ENCODE measurements at regions not wholly inside any gene's neighbourhood (a gene's known extent, or its start where the extent isn't known, plus 50 kb on each side); places are given as distances from the start of the nearest gene placed in this dataset.

GRCh38 chr16:59391617-59392364 is 657.7 kb upstream of the GOT2 start:
- Histone ChIP-seq H3K4me3 (no peak overlapping the region), H3K27me3 (no peaks in the 10 kb centered on the region), H3K27ac (no peak overlapping the region), H3K4me1 (no peaks in the 10 kb centered on the region), H3K9me3 (no peaks in the 10 kb centered on the region), H3K36me3 (no peaks in the 10 kb centered on the region)
- no peak for DNase-seq (ENCODE audit: low spot score in 2 of 2)
- TF ChIP-seq POLR2AphosphoS5 (IDR thresholded peaks at IDR 0.05) (no peak), CTCF (IDR thresholded peaks at IDR 0.05) (no peak)
- 54% methylated on average over 4 of the region's 4 CpGs for WGBS

DNA sequence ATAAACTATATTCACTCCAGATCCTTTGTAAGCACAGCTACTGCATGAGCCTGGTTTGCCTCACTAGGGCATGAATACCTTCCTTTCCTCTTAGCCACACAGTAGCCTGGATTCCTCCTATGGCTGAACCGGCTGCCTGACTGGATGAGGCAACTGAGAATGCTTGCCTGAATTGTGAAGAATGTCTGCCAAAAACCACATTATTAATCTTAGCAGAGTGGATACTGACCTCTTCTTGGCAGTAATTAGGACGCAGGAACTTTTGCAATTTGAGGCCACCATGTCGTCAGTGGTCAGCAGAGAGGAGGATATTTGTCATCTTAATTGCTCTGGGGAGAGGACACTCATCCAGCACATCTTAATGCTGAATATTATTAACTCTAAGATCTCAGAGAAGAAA is 651.8 kb upstream of the GOT2 start:
- Histone ChIP-seq H3K36me3 (no peaks in the 10 kb centered on the region), H3K9me3 (no peaks in the 10 kb centered on the region), H3K27me3 (no peaks in the 10 kb centered on the region), H3K4me3 (no peak overlapping the region), H3K27ac (no peak overlapping the region), H3K4me1 (no peaks in the 10 kb centered on the region)
- no peak for DNase-seq (ENCODE audit: low spot score in 2 of 2)
- TF ChIP-seq POLR2A (IDR thresholded peaks at IDR 0.05) (no peak), POLR2AphosphoS5 (IDR thresholded peaks at IDR 0.05) (no peak), EP300 (IDR thresholded peaks at IDR 0.05) (no peak), CTCF (IDR thresholded peaks at IDR 0.05) (no peak)
- 35% methylated on average over 3 of the region's 3 CpGs for WGBS

GRCh38 chr16:59385491-59385890 is 651.4 kb upstream of the GOT2 start:
- no peak for DNase-seq (ENCODE audit: low spot score in 2 of 2)
- WGBS, result 78% methylated on average over 3 of the region's 3 CpGs
- H3K4me1 ChIP-seq, result no peaks in the 10 kb centered on the region
- no peaks in the 10 kb centered on the region for H3K9me3 ChIP-seq
- no peaks in the 10 kb centered on the region for H3K27me3 ChIP-seq
- TF ChIP-seq POLR2A (IDR thresholded peaks at IDR 0.05), result no peak
- no peak for TF ChIP-seq POLR2AphosphoS5 (IDR thresholded peaks at IDR 0.05)
- TF ChIP-seq EP300 (IDR thresholded peaks at IDR 0.05), result no peak
- TF ChIP-seq CTCF (IDR thresholded peaks at IDR 0.05), result no peak
- no peaks in the 10 kb centered on the region for H3K36me3 ChIP-seq
- H3K4me3 ChIP-seq, result no peak overlapping the region
- H3K27ac ChIP-seq, result no peak overlapping the region

- H3K27me3 ChIP-seq, result no peaks in the 10 kb centered on the region
- TF ChIP-seq POLR2A (IDR thresholded peaks at IDR 0.05) (no peak), EP300 (IDR thresholded peaks at IDR 0.05) (no peak), POLR2AphosphoS5 (IDR thresholded peaks at IDR 0.05) (no peak), CTCF (IDR thresholded peaks at IDR 0.05) (no peak)
Measured at GRCh38 chr16:59373632-59374031, 639.5 kb upstream of the GOT2 start.

DNA sequence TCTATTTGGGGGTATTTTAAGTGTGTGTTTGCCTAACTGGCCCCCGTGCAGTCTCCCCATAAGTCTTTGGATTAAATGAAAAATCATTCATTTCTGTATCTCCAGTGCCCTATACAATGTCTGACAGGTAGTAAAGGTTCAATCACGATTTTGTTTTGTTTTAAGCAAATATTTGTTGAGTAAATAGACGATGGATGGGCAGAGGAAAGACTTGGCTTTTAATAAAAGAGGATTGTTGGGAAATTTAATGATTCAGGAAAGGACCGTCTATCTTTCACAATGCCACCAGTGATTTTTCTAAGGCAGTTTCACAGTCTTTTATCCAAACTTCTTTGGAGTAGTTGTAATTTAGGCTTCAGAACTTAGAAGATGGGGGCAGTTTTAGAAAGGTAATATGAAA is 636.6 kb upstream of the GOT2 start:
- WGBS, result 76% methylated on average over 4 of the region's 4 CpGs

More at GRCh38 chr16:59373632-59374031, 639.5 kb upstream of the GOT2 start:
- Histone ChIP-seq H3K9me3 (no peaks in the 10 kb centered on the region), H3K36me3 (no peaks in the 10 kb centered on the region), H3K27ac (no peak overlapping the region), H3K4me3 (no peak overlapping the region), H3K4me1 (no peaks in the 10 kb centered on the region)
- DNase-seq (ENCODE audit: low spot score in 2 of 2), result no peak

More for the DNA sequence above, 636.6 kb upstream of the GOT2 start:
- Histone ChIP-seq H3K27me3 (no peaks in the 10 kb centered on the region), H3K9me3 (no peaks in the 10 kb centered on the region), H3K36me3 (no peaks in the 10 kb centered on the region), H3K4me3 (no peak overlapping the region), H3K4me1 (no peaks in the 10 kb centered on the region), H3K27ac (no peak overlapping the region)
- no peak for DNase-seq (ENCODE audit: low spot score in 2 of 2)
- no peak for TF ChIP-seq POLR2A (IDR thresholded peaks at IDR 0.05)
- TF ChIP-seq CTCF (IDR thresholded peaks at IDR 0.05), result no peak
- TF ChIP-seq POLR2AphosphoS5 (IDR thresholded peaks at IDR 0.05), result no peak
- no peak for TF ChIP-seq EP300 (IDR thresholded peaks at IDR 0.05)
